CD1c-positive myeloid dendritic cell (primary cell): ENCODE measurements at regions not wholly inside any gene's neighbourhood (a gene's known extent, or its start where the extent isn't known, plus 50 kb on each side); places are given as distances from the start of the nearest gene placed in this dataset.

Source experiments
- DNase-seq: peaks from one replicate; pipeline ENCODE4 v3.0.0-alpha.2; 2016; ENCODE audit errors: extremely low spot score

DNA sequence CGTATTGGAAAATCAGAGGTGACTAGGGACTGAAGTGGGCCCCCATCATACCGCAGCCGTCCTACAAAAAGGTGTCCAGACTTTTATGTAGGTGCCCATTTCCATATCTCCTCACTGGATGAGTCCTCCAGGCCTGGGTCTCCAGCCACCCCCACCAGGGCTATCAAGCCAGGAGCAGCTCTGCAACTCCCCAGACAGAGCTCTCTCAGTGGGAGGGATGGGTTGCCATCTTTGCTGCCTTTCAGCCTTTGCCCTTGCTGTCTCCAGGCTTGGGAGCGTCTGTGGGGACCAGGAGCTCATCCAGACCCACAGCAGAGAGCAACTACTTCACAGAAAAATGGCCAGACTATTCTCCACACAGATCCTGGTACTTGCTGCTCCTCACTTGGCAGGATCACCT, 802.7 kb upstream of the IGFBP3 start:
- DNase-seq = no peak

DNA sequence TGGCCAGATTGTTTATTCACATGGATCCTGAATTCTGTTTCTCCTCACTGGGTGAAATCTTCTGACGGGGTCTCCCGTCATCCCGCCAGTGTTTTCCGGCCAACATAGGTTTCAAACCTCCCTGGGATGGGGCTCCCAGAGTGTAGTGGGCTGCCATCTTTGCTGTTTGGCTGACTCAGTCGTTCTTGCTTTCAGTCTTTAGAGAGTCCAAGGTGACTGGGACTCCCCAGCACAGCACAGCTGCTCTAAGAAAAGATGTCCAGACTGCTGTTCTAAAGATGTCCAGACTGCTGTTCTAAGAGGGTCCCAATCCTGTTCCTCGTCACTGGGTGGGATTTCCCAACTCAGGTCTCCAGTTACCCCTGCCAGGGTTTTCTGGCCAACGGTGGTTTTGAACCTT, 801.9 kb upstream of the IGFBP3 start:
- DNase-seq = no peak

DNA sequence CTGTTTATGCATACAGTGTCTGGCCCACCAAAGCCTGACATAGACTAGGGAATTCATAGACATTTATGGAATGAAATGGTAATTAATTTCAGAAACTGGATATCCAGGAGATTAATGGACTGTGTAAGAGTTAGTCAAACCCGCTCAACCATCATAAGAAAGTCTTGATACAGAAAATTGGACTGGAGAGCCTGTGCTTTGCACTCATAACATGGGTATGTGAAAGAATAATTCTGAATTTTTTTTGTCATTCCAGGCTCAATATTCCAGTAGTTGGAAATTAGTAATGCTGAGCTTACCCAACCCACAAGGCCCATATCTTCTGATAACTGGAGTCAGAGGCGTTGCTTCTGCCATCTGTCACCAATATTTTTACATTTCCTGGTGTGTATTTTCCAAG, 799.7 kb upstream of the IGFBP3 start:
- DNase-seq = no peak

DNA sequence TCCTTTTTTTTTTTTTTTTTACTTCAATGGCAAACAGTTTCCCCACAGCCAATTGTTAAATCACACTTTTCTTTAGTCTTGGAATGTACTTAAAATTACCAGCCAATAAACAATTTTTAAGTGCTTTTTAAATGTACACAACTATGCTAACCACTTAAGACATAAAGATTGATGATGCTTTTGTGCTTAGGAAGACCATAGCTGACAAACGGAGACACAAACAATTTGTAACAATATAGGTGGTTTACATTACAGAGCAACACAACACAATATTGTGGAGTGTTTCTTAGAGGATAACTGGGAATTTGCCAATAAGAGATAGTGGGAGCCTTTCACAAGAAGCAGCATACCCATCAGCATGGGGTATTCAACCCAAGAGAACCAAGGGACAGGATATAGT, 798.5 kb upstream of the IGFBP3 start:
- DNase-seq = no peak

DNA sequence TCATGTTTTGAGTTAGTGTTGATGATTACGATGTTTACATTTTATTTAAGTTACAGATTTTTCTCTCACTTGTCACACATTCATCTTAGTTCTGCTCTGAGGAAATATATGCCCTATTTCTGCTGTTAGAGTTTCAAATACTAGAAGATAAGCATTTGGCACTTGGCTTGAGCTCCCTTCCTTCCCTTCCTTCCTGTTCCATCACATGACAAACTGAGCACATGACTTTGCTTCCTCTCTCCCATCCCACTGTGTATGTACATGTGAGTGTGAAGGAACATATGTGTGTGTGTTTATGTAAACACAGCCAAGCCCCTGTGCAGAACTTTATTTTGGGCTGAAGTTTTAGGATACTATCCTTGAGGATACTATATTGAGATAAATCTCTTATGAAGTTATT, 795.9 kb upstream of the IGFBP3 start:
- DNase-seq = no peak

DNA sequence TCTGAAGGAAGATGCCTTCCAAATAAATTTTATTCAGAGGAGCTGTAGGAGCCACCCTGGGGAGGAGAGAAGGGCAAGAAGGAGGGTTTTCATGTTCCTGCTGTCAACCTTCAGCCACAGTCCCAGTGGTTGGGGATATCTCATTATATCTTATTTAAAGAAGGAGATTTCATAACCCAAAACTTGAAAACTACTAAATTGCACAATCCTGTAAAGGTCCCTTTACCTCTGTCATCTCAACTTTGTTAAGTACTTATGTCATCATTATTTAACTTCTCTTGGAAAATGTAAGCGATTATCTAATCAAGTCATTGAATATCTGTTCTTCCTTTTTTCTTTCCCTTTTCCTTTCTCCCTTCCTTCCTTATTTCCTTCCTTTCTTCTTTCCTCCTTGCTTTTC, 794.5 kb upstream of the IGFBP3 start:
- DNase-seq = no peak

DNA sequence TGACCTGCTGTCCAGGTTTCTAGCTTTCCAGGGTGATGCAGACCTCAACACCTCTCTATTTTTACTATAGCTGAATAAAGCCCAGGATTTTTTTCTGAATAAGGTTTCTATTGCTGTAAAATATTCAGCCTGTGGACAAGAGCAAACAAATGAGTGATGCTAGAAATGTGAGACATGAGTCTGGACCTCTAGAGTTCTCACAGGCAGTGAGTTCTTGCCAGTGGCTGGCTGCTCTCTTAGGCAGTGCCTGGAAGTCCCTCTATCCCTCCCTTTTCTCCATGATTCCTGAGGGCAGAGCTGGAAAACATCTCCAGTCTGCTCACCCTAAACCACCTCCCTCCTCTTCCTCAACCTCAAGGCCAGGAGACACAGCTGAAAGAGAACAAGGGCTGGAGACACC, 793.8 kb upstream of the IGFBP3 start:
- no peak for DNase-seq

DNA sequence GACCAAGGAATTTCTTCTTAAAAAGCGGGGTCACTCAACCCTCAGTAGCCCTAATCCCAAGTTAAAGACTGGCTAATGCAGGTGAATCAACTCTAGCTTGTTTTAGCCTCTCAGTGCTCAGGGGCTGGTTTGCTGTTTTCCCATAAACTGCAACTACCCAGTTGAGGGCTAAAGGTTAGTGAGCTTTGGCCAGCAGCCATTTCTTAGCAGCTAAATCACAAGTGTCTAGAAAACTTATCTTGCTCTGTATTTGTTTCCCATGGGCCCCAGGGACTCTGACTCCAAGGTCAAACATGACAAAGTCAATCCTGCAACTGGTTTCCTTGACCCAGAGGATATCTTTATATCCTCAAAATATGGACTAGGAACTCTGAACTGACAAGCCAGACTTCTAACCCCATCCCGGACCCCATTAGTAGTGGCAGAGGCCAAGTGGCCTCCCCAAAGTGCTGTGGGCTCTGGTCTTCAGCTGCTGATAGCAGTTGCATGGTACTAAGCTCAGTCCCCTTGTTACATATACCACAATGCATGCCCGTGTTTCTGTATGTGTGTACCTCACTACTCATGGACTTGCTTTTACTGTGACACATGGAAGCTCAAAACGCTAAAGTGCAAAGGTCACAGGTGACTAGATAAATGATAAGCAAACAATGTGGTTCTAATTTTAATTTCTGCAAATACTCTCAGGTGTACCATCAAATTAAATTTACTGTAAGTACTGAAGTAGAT, 793.0 kb upstream of the IGFBP3 start:
- DNase-seq = no peak

DNA sequence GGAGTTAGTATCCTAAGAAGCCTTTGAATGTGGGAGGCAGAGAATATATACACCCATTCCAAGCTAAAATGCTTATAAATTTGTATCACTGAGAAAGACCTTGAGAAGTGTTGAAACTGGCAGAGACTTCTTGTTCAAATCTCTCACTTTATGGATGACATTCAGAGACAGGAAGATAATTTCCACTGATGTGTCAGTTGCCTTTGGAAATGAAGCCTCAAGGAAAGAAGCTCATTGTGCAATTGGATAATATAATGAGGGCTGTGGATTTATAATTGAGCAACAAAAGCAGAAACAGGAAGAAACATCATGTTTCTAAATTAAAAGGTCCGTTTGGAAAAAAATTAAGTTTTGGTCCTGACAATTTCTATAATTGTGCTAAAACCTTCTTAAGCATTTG, 789.9 kb upstream of the IGFBP3 start:
- DNase-seq = no peak

DNA sequence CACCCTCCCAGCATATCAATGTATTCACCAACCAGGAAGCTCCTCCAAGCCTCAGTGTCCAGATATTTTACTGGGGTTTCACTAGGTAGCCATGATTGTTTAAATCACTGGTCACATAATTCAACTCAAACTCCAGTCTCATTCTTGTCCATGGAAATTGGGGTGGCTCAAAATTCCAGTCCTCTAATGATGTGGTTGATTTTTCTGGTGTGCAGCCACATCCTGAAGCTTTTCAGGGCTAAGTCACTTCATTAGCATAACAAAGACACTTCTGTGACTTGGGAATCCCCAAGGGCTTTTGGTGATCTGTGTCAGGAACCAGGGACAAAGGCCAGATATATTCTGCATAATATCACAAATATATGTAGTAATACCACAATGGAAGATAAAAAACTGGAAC, 786.9 kb upstream of the IGFBP3 start:
- no peak for DNase-seq

DNA sequence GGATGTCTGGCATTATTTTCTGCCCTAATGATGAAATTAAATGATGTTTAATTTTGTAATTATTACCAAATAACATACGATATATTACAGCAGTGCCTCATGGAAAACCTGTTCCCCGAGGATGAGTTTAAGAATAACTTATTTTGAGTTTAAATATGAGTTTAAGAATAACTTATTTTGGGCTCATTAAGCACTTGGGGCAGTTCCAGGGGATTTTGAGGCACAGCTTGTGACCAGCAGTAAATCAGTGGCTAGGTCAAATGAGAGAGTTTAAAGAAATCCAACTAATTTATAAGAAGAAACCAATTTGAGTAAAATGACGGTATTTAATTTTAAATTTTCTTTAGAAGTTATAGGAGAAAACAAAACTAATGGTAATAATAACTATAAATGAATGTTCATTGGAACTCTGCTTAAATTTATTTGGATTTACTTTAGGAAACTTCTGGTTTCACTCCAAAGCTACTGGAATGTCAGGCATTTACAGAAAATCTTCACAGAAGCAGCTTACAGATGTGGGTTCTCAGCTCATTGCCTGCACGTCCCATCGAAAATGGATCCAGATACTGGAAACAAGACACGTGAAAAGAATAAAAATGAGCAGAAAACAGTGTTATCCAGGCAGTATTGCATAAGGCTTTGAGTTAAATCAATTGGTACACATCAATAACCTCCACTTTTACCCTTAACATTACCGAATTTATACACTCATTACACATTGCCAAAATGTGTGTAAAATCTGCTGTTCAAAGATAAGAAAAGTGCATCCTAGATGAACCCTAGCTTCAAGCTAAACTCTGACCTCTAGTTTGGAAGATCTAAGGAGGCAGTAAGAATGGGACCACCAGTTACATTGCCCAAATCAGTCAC, 784.5 kb upstream of the IGFBP3 start:
- DNase-seq = no peak

DNA sequence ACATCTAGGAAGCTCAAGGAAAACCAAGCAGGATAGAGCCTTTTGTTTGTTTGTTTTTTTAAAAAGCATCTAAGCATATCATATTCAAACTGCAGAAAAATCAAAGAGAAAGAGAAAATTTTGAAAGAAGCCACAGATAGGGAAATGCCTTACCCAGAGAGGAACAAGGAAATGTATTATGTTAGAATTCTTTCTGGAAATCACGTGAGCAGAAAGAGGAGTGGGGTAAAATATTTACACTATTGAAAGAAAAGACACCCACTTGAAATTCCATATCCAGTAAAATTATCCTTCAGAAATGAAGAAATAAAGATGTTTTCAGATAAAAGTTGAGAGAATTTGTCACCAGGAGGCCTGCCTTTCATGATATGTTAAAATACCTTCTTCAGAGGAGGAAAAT, 775.7 kb upstream of the IGFBP3 start:
- DNase-seq = no peak

DNA sequence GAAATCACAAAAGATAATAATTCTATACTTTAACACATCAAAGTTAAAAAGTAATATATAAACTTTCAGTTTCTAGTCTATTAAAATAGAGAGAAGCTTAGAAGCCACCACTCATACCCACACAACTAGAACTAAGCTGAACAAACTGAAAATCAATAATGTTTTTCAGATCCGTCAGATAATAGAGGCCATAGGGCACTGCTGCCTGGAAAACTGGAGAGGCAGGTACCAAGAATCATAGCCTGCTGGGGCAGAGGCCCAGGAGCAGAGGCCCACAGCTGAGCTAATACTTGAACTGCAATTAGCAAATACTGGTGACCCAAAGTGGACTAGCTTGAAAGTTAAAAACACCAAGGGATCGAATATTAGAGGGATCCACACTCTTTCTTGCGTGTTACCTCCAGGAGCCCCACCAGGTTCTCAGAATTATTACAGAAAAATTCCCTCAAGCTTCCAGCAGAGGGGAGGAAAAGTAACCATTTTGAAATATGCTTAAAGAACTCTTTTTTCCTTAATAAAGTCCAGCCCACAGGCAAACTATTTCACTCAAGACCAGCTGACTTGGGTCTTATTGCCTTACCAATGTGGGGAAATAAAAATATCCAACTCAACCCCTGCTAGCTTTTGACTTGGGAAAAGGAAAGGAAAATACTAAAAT, 774.1 kb upstream of the IGFBP3 start:
- DNase-seq = no peak

DNA sequence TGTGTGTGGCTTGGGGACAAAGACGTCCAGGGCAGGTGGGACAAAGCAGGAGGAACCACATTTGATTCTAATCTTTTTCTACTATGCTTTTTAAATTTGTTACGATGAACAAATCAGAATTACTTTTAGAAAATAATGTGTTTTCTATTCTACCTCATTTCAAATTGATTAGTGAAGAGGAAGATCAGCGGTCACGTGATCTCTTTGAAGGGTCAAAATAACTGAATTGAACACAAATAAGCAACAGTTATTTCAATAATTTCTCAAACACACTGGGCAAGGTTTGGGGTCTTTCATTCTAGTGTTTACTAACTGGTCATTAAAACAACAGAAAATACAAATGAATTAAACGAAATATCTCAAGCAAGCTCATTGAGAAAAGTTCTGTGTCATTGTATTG, 773.0 kb upstream of the IGFBP3 start:
- no peak for DNase-seq

DNA sequence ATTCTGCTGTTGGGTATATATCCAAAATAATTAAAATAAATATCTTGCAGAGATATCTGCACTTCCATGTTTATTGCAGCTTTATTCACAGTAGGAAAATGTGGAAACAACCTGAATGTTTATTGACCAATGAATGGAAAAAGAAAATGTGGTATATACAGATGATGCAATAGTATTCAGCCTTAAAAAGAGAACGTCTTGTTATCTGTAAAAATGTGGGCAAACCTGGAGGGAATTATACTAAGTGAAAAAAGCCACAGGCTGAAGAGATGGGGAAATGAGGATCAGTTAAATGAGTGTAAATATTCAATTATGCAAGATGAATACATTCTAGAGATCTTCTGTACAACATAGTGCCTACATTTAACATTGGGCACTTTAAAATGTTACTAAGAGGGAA, 766.1 kb upstream of the IGFBP3 start:
- DNase-seq = no peak

DNA sequence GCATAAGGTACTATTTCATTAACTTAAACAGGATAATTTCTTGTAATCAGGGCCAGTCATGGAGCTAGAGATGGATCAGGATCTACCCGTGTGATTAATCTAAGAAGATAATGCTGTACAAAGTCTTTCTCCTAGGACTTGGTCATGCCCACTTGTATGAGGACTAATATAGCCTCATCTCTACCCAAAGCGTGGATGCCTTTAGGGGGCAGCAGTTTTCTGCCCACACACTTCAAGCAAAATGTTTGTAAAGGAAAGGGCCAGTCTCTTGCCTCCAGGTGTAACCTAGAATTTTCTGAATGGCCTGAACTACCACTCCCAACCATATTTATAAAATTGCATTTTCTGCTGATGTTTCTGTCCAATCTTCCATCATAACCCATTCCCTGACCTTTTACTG, 764.0 kb upstream of the IGFBP3 start:
- DNase-seq = no peak

DNA sequence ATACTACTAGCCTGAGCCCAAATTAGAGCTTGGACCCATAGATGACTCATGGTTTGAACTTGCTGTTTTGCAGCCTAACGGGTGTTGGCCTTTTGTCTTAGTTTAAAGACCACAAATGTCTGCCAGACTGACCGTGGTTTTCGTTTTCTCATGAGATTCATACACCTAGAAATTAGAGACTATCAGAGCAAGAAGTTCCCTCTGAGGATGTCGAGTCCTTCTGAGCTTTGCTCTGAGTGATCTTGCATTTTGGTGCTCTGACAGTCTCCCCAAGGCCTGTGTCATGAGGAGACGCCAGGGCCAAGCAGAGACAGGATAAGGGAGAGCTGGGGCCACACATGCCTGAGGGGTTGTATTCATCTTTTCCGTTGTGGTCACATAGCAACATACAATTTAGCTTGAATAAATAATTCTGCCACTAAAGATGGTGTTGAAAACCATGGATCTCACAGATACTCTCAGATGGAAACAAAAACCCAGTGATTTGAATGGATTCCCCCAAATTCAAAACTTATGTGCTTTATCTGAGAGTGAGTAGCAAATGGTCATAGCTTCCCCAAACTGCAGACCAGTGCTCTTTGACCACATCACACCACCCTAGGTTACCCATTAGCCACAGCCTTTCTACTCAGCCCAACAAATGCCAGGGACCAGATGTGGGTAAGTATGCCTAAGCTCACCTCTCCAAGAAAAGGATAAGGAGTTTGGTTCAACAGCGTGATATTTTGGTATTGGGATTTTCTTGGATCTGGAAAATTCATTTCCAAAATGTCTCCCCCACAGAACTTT, 762.0 kb upstream of the IGFBP3 start:
- DNase-seq = no peak

DNA sequence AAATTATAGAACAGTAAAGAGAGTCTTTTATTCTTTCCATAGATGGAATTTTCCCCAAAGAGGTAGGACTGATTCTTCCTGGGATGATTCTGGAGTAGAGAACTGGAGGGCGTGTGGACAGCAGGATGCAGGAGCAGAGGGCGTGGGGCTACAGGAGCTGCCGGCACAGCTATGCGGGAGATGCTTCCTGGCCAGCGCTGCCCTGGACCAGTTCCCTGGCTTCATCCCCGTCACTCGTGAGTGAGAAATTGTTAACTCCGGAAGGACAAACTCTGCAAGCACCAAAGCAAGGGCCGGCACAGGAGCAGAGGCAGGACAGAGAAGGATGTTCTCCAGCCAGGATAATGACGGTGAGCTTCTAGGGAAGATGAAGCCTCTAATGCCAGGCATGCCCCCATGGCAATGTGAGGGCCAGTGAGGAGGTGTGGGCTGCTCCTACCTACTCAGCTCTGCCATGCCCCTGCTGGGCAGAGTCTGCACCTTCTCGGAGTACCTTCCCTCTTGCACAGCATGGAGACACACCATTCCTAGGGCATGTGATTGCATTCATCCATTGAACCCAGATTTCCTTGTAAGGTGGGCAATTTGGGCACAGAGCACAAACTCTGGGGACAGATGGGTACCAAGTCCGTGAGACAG, 760.9 kb upstream of the IGFBP3 start:
- no peak for DNase-seq

DNA sequence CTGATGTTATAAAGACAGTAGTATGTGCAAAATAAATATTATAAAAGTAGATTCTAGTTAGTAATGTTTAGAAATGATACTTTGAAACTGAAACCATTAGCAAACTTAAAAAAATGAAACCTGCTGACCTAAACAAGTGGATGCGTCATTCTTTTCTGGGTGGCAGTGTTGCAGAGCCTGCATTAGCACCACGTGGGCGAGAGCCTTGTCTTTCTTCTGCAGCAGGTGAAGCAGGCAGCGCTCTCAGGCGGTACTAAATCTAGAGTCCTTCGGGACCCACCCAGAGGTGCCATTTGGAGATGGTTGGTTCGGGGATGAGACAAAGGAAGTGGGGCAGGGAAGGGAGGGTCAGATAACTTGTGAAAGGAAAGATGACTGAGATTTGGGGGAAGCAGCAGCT, 759.1 kb upstream of the IGFBP3 start:
- no peak for DNase-seq

DNA sequence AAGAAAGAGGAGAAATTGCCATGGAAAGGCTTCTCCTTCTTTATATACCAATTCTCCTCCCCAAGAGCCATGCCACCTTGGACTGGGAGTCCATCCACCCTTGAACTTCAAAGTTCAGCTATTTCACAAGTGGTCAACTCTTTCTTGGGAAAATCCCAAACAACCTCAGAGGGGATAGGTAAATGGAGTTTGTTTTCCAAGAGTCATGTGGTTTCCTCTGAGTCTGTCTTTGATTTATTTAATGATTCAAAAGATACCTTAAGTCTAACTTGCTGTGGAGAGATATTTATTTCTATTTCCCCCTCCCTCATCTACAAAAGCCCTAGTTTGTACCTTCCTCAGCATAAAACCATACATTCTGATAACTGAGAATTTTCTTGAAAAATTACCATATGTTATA, 758.6 kb upstream of the IGFBP3 start:
- DNase-seq = no peak

DNA sequence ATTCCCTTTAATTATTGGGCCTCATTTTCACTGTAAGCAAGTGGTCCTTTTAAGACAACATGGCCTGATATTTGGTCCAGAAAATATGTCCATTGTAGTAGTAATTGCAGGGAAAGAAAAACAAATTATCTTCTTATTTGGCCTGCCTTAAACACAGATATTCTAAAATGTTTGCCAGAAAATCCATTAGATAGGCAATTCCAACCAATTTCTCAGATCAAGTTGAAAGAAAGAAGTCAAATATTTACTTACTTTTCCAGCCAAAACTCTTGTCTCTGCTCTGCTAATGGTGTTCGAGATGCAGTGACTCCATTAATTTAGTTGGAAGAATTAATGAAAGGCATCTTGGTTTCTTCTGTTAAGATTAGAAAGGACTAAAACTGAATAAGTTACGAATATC, 757.3 kb upstream of the IGFBP3 start:
- no peak for DNase-seq

DNA sequence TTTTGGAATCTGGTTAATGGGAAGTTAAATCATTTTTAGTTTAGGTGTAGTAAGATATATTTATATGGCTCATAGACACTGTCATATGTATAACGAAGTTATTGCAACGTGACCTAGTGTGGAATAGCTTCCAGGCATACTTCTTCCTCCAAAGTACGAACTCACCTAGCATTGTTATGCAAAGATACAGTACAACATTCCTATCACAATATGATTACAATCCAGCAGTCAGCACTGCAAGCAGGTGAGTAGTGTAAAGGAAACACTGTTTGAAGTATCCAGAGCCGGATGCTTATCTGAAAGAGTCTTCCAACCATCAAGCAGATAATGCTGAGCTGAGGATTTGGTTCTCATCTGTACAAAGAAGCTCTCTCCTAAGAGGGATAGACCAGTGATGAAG, 754.4 kb upstream of the IGFBP3 start:
- no peak for DNase-seq
